NB4 (cell line): ENCODE measurements at regions not wholly inside any gene's neighbourhood (a gene's known extent, or its start where the extent isn't known, plus 50 kb on each side); places are given as distances from the start of the nearest gene placed in this dataset.

Source experiments
- DNase-seq: peaks from one replicate; pipeline ENCODE4 v3.0.0; 2010; ENCODE audit warnings: low read depth
- H3K4me3 ChIP-seq: one replicate; pipeline ENCODE4 v1.5.1; 2011; ENCODE audit warnings: mild to moderate bottlenecking, low read depth, low read length, moderate library complexity
- CTCF ChIP-seq: IDR thresholded peaks from one replicate; pipeline ENCODE4 v1.5.1; 2012; ENCODE audit warnings: low read depth, low read length
- MYC ChIP-seq: IDR thresholded peaks from 2 replicates; pipeline ENCODE4 v1.6.1; 2011; ENCODE audit warnings: low read depth, low read length
- POLR2A ChIP-seq: IDR thresholded peaks from 2 replicates; pipeline ENCODE4 v1.6.1; 2011; ENCODE audit warnings: mild to moderate bottlenecking; ENCODE audit not compliant: insufficient read length; ENCODE audit errors: extremely low read depth
- TF ChIP-seq, protein P1 (sequence below): IDR thresholded peaks from 2 replicates; pipeline ENCODE4 v1.6.1; 2011; ENCODE audit warnings: low read depth, low read length

DNA sequence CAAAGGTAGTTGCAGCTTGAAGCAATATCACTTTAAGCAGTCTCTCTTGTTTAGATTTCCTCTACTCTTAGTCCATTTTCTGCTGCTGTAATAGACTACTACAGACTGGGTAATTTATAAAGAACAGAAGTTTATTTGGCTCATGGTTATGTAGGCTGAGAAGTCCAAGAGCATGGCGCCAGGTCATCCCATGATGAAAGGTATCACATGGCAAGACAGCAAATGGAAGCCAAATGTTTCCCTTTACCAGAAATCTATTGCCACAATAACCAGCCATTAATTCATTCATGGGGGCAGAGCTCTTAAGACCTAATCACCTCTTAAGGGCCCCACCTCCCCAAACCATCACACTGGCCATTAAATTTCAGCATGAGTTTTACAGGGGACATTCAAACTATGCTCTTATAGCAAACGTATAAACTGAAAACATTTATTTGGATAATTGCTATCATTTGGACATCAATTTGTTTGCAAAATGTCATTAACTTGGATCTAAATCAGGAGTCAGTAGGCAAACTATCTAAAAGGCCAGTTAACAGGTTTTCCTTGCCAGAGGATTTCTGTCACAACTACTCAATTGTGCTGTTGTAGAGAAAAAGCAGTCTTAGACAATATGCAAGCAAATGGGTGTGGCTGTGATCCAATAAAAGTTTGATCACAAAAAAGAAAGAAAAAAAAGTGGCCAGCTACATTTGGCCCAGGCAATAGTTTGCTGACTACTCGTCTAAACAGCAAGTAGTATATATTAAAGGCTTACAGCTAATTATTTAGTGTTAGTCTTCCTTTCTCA, 75.7 kb upstream of the GUCY1A1 start:
- TF ChIP-seq POLR2A = no peak
- no peak for TF ChIP-seq MYC
- TF ChIP-seq, protein P1, sequence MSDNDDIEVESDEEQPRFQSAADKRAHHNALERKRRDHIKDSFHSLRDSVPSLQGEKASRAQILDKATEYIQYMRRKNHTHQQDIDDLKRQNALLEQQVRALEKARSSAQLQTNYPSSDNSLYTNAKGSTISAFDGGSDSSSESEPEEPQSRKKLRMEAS = no peak
- TF ChIP-seq CTCF = no peak
- no peak overlapping the region for H3K4me3 ChIP-seq
- no peak for DNase-seq

GRCh38 chr4:155588437-155588836, 78.2 kb upstream of the GUCY1A1 start:
- no peak for DNase-seq
- no peak overlapping the region for H3K4me3 ChIP-seq
- TF ChIP-seq CTCF = no peak
- TF ChIP-seq POLR2A = no peak
- TF ChIP-seq, protein P1 = no peak
- TF ChIP-seq MYC = no peak

DNA sequence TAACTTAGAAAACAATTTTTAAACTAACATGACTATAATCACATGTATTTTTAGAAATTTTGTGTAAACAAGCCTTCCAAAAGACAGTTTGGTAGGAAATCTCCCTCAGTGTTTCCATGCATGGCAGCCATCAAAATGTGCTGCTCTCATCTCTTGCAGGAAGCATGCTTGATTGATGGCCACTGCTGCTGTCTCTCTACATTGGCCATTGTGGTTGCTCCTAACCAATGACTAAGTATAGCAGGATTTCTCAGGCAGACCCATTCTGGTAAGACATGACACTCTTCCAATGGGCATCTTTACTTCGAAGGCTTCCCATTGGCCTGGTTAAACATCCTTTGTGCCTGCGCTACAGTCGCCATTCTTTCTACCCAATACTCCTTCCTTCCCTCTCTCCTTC, 78.9 kb upstream of the GUCY1A1 start:
- DNase-seq = no peak
- TF ChIP-seq MYC (no peak), CTCF (no peak), POLR2A (no peak)
- TF ChIP-seq, protein P1 = no peak

DNA sequence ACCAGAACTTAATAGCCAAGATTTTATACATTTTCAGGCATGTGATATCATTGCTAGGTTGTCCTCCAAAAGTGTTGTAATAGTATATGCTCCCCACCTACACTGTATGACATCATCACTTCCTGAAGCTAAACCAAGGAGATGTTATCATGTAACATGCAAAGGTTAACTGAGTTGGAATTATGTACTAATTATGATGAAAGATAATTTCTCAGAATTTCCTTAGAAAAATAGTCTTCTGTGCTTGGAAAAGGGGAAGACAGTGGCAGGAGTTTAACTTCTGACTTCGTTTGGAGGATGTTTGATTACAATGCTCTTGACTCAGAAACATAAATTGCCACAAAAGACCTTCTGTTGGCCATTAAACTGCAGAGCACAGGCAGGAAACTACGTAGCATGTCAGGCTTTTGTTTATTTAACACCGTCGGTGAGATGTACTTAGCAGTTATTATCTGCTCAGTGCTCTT, 83.6 kb upstream of the GUCY1A1 start:
- no peak overlapping the region for H3K4me3 ChIP-seq
- no peak for TF ChIP-seq POLR2A
- no peak for TF ChIP-seq MYC
- TF ChIP-seq, protein P1 = no peak
- no peak for TF ChIP-seq CTCF
- peak; percentile 16 for DNase-seq

More for the DNA sequence above, 78.9 kb upstream of the GUCY1A1 start:
- H3K4me3 ChIP-seq = no peak overlapping the region

GRCh38 chr4:155582041-155582440, 84.6 kb upstream of the GUCY1A1 start:
- DNase-seq = no peak
- no peak overlapping the region for H3K4me3 ChIP-seq
- TF ChIP-seq MYC (no peak), POLR2A (no peak), CTCF (no peak)
- TF ChIP-seq, protein P1 = no peak
